Activated CD4-positive, alpha-beta T cell treated with anti-CD3 and anti-CD28 coated beads for 36 hours (primary cell): ENCODE measurements at regions not wholly inside any gene's neighbourhood (a gene's known extent, or its start where the extent isn't known, plus 50 kb on each side); places are given as distances from the start of the nearest gene placed in this dataset.

Experiments used
- ATAC-seq: fragments of 200-7000 bp; cut with Tn5 transposase; one replicate; pipeline ENCODE4 v1.10.0; 2021; ENCODE audit warnings: mild to moderate bottlenecking, moderate library complexity
- CTCF ChIA-PET: fragments of 350-600 bp; sonication (Branson Sonifier 250); formaldehyde crosslinking; loops from one replicate; lab custom pipeline; 2021; ENCODE audit warnings: antibody characterized with exemption; lab: Charles Lee
- POLR2A ChIA-PET: fragments of 350-600 bp; sonication (Branson Sonifier 250); formaldehyde crosslinking; loops from one replicate; lab custom pipeline; 2021; ENCODE audit warnings: antibody characterized with exemption, inconsistent platforms; lab: Charles Lee
- DNase-seq: peaks from one replicate; pipeline ENCODE4 v3.0.0-alpha.2; 2020
- H3K27ac Mint-ChIP-seq: one replicate; pipeline ENCODE4 v1.8.0; 2021; ENCODE audit warnings: mixed read lengths
- H3K27me3 Mint-ChIP-seq: one replicate; pipeline ENCODE4 v1.8.0; 2021; ENCODE audit warnings: mixed read lengths
- H3K36me3 Mint-ChIP-seq: one replicate; pipeline ENCODE4 v1.8.0; 2021; ENCODE audit warnings: low read depth, mixed read lengths
- H3K4me1 Mint-ChIP-seq: one replicate; pipeline ENCODE4 v1.8.0; 2021; ENCODE audit warnings: mixed read lengths
- H3K4me3 Mint-ChIP-seq: one replicate; pipeline ENCODE4 v1.8.0; 2021; ENCODE audit warnings: mild to moderate bottlenecking, moderate library complexity, mixed read lengths
- H3K9me3 Mint-ChIP-seq: one replicate; pipeline ENCODE4 v1.8.0; 2021; ENCODE audit warnings: low read depth, mixed read lengths
- intact Hi-C, 2 experiments: fragments of 100-400 bp; cut with DNase I in 1 of 2; cut with micrococcal nuclease in 1 of 2; formaldehyde crosslinking; loops; one replicate each; pipeline versions ENCODE4 v1.14.2 to v1.15.1; 2022 to 2024; cut with DNase I, micrococcal nuclease

DNA sequence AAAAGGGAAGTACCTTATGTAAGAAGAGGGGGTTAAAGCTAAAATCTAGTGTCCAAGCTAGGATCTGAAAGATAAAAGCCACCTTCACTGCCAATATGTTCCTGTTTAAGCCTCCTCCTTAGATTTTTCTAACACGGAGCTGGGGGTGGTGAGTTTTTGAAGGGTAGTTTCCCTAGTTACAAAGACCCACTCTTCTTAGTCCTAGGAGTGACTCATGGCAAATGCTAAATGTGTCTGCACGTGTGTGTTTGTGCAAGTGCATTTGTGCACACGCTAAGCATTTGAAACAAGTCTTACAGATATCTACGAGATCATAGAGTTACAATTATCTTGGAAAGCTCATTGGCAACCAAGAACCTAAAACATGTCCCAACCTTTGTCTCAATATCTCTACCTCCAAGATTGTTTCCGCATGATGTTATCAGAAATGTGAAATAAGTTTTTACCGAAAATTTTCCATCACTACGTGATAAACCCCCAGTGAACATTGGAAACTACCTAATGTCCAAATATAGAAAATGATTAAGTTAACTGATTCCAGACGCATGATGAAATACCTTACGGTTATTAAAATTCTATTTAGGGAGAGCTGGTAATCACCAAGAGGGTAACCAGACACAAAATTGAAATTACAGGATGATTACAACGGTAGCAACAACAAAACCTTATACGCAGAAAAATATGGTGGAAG is 78.0 kb upstream of the HRH2 start:
- intact Hi-C loops: no loop called here

DNA sequence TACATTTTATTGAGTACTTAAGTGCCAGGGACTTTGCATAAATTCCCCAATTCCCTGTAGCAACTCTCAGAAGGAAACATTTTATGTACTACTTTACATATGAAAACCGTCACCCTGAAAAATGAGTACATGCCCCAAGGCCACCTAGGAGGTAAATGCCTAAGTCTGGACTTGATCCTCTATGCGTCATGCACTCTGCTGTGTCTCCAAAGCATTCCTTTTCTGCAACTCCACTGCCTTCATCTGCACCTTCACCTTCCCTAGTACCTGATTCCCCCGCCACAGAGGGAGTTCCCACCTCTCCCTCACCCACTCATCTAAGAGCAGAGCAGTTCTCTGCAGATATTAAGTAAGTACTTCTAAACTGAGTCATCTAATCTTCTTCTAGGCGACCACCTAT is 75.2 kb upstream of the HRH2 start:
- no peak overlapping the region for H3K4me3 Mint-ChIP-seq
- peaks cover 8% of the 10 kb centered on the region for H3K4me1 Mint-ChIP-seq
- POLR2A ChIA-PET: no interaction called here
- intact Hi-C loops: no loop called here
- CTCF ChIA-PET: no interaction called here
- H3K9me3 Mint-ChIP-seq: peaks cover 6% of the 10 kb centered on the region
- DNase-seq (no peak), ATAC-seq (no peak)
- no peaks in the 10 kb centered on the region for H3K27me3 Mint-ChIP-seq
- no peak overlapping the region for H3K27ac Mint-ChIP-seq
- H3K36me3 Mint-ChIP-seq: no peaks in the 10 kb centered on the region

More for the DNA sequence above, 78.0 kb upstream of the HRH2 start:
- no peak for DNase-seq
- CTCF ChIA-PET: interaction anchor here (0.6 to 0.7 kb wide), 2 partner anchors 19 to 46 kb away, joined by 3 read pairs; no protein-coding TSS in a partner anchor
- Mint-ChIP-seq H3K9me3 (peaks cover 3% of the 10 kb centered on the region), H3K27ac (no peak overlapping the region), H3K4me1 (peaks cover 14% of the 10 kb centered on the region), H3K27me3 (no peaks in the 10 kb centered on the region), H3K36me3 (no peaks in the 10 kb centered on the region), H3K4me3 (no peak overlapping the region)
- ATAC-seq: no peak
- POLR2A ChIA-PET: no interaction called here

DNA sequence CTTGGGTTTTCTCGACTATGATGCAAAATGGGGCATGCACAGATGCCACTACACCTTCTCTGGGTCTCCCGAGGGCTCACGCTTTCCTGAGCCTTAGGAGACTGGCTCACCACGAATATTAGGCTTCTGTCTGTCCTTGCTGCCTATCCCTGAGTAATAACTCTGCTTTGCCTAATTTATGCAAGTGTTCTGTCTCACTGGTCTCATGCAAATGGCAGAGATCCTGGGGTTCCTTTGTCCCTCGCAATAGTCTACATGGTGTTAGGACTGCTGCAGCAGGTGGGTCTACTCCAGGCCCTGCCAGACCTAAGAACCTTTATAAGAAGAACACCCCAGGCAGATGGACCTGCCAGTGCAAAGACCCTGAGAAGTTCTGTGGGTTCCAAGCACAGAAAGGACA is 72.3 kb upstream of the HRH2 start:
- Mint-ChIP-seq H3K27ac (no peak overlapping the region), H3K36me3 (no peaks in the 10 kb centered on the region), H3K27me3 (no peaks in the 10 kb centered on the region), H3K9me3 (peaks cover 6% of the 10 kb centered on the region), H3K4me1 (peaks cover 2% of the 10 kb centered on the region), H3K4me3 (no peak overlapping the region)
- DNase-seq: no peak
- intact Hi-C loops: no loop called here
- CTCF ChIA-PET: no interaction called here
- ATAC-seq: no peak
- POLR2A ChIA-PET: no interaction called here

DNA sequence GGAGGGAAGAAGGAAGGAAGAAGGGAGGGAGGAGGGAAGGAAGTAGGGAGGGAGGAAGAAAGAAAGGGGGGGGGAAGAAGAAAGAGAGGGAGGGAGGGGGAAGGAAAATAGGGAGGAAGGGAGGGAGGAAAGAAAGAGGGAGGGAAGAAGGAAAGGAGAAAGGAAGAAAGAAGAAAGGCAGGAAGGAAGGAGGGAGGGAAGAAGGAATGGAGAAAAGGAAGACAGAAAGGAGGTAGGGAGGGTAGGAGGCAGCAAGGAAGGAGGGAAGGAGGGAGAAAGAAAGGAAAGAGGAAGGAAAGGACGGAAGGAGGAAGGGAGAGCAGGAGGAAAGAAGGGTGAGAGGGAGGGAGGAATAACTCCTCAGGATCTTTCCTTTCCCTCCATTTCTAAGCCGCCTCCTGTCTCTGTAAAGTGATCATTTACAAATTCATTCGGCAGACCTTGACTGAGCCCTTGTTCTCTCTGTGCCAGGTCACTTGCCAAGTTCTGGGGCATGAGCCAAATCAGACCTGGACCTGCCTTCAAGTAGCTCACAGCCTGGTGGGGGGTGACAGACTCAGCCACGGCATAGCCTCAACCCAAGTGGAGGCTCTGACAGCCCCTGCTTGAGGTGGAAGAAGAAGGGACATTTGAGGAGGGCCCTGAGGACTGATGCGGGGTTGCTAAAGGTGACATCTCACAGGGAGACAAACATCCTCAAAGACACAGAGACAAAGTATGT is 69.0 kb upstream of the HRH2 start:
- ChIA-PET POLR2A (no interaction called here), CTCF (no interaction called here)
- intact Hi-C loops: no loop called here
- no peaks in the 10 kb centered on the region for H3K4me1 Mint-ChIP-seq
- H3K4me3 Mint-ChIP-seq: no peak overlapping the region
- no peak overlapping the region for H3K27ac Mint-ChIP-seq
- H3K27me3 Mint-ChIP-seq: no peaks in the 10 kb centered on the region
- peaks cover 3% of the 10 kb centered on the region for H3K9me3 Mint-ChIP-seq
- no peaks in the 10 kb centered on the region for H3K36me3 Mint-ChIP-seq
- no peak for DNase-seq
- ATAC-seq: no peak

DNA sequence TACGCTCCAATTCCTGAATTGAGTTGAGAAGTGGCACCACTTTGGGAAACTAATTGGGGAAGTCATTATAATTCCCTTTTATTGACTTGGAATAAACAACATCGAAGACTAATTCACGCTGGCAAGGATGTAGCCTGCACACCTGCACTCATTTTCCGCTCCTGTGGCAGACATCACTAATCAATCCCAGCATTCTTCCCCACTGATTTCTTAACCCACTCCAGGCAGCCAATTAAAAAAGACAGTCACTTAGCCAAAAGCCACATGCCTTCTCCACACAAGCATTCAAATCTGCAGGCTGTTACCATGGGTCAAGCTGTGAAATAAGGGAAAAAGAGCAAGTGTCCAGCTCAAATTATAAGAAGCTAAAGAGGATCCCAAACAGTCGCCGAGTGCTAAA is 68.2 kb upstream of the HRH2 start:
- intact Hi-C loops: no loop called here
- ChIA-PET CTCF (interaction anchor here (1.3 kb wide), 1 partner anchor 56 kb away, joined by 7 read pairs; no protein-coding TSS in a partner anchor), POLR2A (no interaction called here)
- no peak overlapping the region for H3K4me3 Mint-ChIP-seq
- ATAC-seq: no peak
- H3K27ac Mint-ChIP-seq: no peak overlapping the region
- H3K9me3 Mint-ChIP-seq: peaks cover 3% of the 10 kb centered on the region
- no peaks in the 10 kb centered on the region for H3K36me3 Mint-ChIP-seq
- no peak for DNase-seq
- H3K27me3 Mint-ChIP-seq: no peaks in the 10 kb centered on the region
- H3K4me1 Mint-ChIP-seq: no peaks in the 10 kb centered on the region

DNA sequence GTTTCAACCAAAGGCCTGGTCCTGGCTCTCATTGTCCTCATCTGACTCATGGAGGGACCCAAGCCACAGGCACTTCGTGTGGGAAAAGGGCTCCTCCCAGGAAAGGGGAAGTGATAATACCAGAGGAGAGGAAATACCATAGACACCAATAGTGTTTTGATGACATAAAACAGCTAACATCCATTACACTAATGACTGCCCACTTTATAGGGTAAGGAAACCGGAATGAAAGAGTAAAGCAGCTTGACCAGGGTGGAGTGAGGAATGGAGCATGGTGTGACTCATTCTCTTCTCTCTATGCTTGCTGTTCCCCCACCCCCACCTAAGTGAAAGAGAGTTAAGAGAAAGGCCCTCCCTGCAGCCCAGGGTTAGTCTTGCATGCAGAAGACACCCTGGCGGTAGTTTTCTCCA is 67.4 kb upstream of the HRH2 start:
- H3K36me3 Mint-ChIP-seq: no peaks in the 10 kb centered on the region
- ChIA-PET CTCF (interaction anchor here (0.5 to 1.3 kb wide), 2 partner anchors 56 to 85 kb away, joined by 3 to 7 read pairs; no protein-coding TSS in a partner anchor), POLR2A (no interaction called here)
- H3K4me1 Mint-ChIP-seq: no peaks in the 10 kb centered on the region
- no peak for DNase-seq
- H3K9me3 Mint-ChIP-seq: peaks cover 3% of the 10 kb centered on the region
- peak; percentile 26 for ATAC-seq
- intact Hi-C loops: no loop called here
- H3K4me3 Mint-ChIP-seq: no peak overlapping the region
- no peaks in the 10 kb centered on the region for H3K27me3 Mint-ChIP-seq
- H3K27ac Mint-ChIP-seq: no peak overlapping the region

DNA sequence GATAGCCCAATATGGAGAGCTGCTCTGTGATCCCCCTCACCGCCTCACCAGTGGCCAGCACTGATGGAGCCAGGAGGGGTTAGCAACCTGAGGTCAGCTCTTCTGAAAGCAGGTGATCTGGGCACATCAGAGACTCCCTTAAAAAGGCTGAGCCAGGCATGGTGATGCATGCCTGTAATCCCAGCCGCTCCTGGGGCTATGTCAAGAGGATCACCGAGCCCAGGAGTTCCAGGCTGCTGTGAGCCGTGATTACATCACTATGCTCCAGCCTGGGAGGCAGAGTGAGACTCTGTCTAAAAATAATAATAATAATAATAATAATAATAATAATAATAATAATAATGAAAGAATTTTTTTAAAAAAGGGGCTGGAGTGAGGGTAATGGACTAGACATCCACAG is 66.6 kb upstream of the HRH2 start:
- CTCF ChIA-PET: no interaction called here
- ATAC-seq: no peak
- intact Hi-C loops: no loop called here
- POLR2A ChIA-PET: no interaction called here
- H3K4me3 Mint-ChIP-seq: no peak overlapping the region
- no peak for DNase-seq
- no peaks in the 10 kb centered on the region for H3K36me3 Mint-ChIP-seq
- H3K27ac Mint-ChIP-seq: no peak overlapping the region
- H3K9me3 Mint-ChIP-seq: peaks cover 2% of the 10 kb centered on the region
- H3K4me1 Mint-ChIP-seq: no peaks in the 10 kb centered on the region
- no peaks in the 10 kb centered on the region for H3K27me3 Mint-ChIP-seq

DNA sequence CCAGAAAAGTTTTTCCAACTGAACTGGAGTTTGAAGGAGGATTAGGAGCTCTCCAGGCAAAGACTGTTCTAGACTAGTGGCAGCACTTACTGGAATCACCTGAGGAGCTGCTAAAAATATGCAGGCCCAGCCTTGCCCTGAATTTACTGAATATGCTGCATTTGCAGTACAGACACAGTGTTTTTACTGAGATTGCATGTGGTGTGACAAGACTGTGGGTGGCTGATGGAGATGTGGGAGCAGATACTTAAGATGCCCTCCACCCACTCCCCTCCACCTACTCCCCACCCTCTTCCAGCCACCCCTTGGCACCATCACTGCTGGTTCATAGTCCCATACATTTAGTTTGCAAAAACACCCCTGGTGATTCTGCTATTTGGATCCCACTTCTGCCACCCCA is 64.1 kb upstream of the HRH2 start:
- ChIA-PET POLR2A (no interaction called here), CTCF (interaction anchor here (0.7 kb wide), 1 partner anchor 260 kb away, joined by 3 read pairs; no protein-coding TSS in a partner anchor)
- Mint-ChIP-seq H3K27ac (no peak overlapping the region), H3K36me3 (no peaks in the 10 kb centered on the region), H3K4me1 (no peaks in the 10 kb centered on the region), H3K4me3 (no peak overlapping the region), H3K27me3 (no peaks in the 10 kb centered on the region), H3K9me3 (no peaks in the 10 kb centered on the region)
- ATAC-seq: no peak
- no peak for DNase-seq
- intact Hi-C loops: no loop called here

DNA sequence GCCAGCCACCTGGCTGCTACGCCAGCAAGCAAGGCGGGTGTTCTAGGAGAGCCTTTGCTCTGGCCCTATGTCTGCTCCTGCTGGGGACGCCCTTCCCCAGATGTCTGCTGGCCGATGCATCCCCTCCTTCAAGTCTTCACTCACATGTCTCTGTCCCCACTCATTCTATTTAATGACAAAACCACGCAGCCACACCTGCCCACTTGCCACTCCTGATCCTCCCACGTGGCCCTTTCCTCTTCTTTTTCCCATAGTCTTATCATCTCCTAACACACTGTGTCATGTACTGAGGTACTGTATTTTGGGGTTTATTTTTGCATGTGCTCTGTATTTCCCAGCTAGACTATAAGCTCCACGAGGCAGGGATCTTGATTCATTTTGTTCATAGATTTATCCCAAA is 62.0 kb upstream of the HRH2 start:
- intact Hi-C loops: no loop called here
- Mint-ChIP-seq H3K27me3 (no peaks in the 10 kb centered on the region), H3K9me3 (no peaks in the 10 kb centered on the region), H3K4me1 (no peaks in the 10 kb centered on the region), H3K27ac (no peak overlapping the region), H3K4me3 (no peak overlapping the region), H3K36me3 (no peaks in the 10 kb centered on the region)
- DNase-seq: no peak
- CTCF ChIA-PET: no interaction called here
- no peak for ATAC-seq
- POLR2A ChIA-PET: no interaction called here

DNA sequence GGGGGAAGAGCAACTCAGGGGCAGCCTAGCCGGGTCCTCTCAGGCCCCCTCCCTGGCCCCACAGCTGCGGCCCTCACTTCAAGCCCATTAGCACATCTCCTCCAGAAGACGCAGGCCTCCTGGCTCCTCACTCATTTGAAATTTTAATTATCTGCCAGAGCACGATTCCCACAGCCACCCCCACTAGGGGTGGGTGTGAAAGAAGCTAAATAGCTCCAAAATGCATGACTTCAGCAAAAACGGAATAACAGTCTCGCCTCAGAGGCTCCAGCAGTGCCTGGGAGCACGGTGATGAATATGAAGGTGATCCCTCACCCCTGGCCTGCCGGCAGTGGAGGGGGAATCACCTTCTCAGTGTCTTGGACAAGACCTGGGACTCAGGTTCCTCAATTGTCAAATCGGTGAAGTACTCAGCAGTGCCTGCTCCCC is 61.1 kb upstream of the HRH2 start:
- intact Hi-C loops: no loop called here
- no peaks in the 10 kb centered on the region for H3K4me1 Mint-ChIP-seq
- ChIA-PET CTCF (no interaction called here), POLR2A (no interaction called here)
- ATAC-seq (no peak), DNase-seq (no peak)
- H3K27me3 Mint-ChIP-seq: no peaks in the 10 kb centered on the region
- H3K27ac Mint-ChIP-seq: no peak overlapping the region
- no peak overlapping the region for H3K4me3 Mint-ChIP-seq
- no peaks in the 10 kb centered on the region for H3K36me3 Mint-ChIP-seq
- no peaks in the 10 kb centered on the region for H3K9me3 Mint-ChIP-seq

DNA sequence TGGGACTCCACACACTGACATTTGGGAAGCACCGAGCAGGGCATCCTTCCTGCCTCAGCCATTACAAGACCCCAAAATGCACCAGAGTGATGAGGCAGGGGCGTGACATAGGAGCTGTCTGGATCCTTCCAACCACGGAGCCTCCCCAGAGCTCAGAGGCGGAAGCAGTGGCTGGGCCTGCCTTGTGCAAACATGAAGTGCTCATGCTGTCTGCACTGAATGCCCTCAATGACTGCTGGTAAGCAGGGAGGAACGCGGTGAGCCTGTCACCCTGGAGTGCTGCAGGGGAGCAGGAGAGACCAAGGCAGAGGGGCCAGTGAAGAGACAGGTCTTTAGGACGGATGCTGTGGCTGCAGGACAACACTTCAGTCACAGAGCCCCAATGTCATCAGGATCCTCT is 60.2 kb upstream of the HRH2 start:
- intact Hi-C loops: no loop called here
- Mint-ChIP-seq H3K27me3 (no peaks in the 10 kb centered on the region), H3K4me3 (no peak overlapping the region), H3K4me1 (no peaks in the 10 kb centered on the region), H3K36me3 (no peaks in the 10 kb centered on the region), H3K27ac (no peak overlapping the region), H3K9me3 (no peaks in the 10 kb centered on the region)
- CTCF ChIA-PET: no interaction called here
- ATAC-seq (no peak), DNase-seq (no peak)
- POLR2A ChIA-PET: no interaction called here

DNA sequence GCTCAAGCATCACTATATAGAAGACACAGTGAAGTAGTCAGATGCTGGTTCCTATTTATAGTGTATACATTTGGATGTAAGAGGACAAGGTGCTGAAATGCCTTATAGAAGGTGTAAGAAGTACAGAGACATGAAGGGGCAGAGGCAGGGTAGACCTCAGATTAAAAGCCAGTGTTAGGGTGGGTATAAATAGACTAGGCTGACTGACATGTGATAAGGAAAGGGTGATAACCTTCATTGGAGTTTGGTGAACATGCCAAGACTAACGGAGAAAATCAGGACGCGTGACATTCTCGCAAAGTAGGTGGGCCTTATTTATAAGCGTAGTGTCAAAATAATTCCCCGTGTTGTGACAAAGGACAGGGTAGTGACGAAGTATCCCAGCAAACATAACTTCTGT is 59.1 kb upstream of the HRH2 start:
- H3K4me1 Mint-ChIP-seq: no peaks in the 10 kb centered on the region
- H3K36me3 Mint-ChIP-seq: no peaks in the 10 kb centered on the region
- H3K9me3 Mint-ChIP-seq: no peaks in the 10 kb centered on the region
- POLR2A ChIA-PET: no interaction called here
- no peak overlapping the region for H3K4me3 Mint-ChIP-seq
- DNase-seq: no peak
- no peak overlapping the region for H3K27ac Mint-ChIP-seq
- CTCF ChIA-PET: interaction anchor here (0.6 kb wide), 1 partner anchor 54 kb away, joined by 3 read pairs; no protein-coding TSS in a partner anchor
- H3K27me3 Mint-ChIP-seq: no peaks in the 10 kb centered on the region
- no peak for ATAC-seq
- intact Hi-C loops: no loop called here
